ENCODE measurements at regions not wholly inside any gene's neighbourhood (a gene's known extent, or its start where the extent isn't known, plus 50 kb on each side); places are given as distances from the start of the nearest gene placed in this dataset.
"Not testable (repeated sequence)": the region's sequence is repeated elsewhere in the genome, so short reads cannot be mapped to it uniquely, and the experiment has no call there.

DNA sequence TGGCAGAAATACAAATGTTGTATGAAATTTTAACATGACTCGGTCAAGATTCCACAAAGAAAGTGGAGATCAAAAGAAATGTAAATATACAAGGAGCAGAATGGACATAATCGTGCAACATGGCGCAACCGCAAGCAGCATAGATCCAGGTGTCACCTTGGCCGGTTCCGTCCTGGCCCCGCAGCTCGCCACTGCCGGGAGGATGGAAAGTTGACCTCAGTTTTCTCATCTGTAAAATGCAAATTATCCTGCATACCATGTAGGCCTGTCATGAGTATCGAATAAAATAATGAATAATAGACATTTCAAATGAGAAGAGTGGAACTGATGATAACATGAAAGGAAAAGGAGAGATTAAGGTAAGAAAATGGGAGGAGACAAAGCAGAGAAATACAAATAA lies 427.3 kb upstream of the SMIM21 start:
- H3K36me3 Mint-ChIP-seq (ENCODE audit: insufficient read depth in 2 of 2), result no peaks in the 10 kb centered on the region
- DNase-seq, result no peak
- no peak overlapping the region for H3K4me3 Mint-ChIP-seq
- no peaks in the 10 kb centered on the region for H3K9me3 Mint-ChIP-seq
- peaks cover 3% of the 10 kb centered on the region for H3K27me3 Mint-ChIP-seq (ENCODE audit: low read depth)
- no peak overlapping the region for H3K27ac Mint-ChIP-seq
- ATAC-seq (replicated peaks in 1 of 2), result no peak
- H3K4me1 Mint-ChIP-seq (ENCODE audit: low read depth), result no peaks in the 10 kb centered on the region

DNA sequence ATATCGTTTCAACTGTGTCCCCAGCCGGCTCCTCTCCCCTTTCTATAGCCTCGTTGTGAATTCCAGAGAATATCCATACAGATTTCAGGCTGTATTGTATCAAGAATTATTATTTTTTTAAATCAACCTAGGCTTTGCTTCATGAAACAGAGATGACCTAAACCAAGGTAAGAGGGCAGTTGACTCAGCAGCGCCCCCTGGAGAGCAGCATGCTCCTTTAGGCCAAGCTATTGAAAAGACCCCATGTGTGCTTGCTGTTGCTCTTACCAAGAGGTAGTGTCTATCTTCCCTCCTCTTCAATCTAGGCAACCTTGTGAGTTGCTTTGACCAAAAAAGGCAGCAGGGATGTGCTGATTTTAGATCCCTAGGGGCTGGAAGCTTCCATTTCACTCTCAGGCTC lies 426.7 kb upstream of the SMIM21 start:
- H3K36me3 Mint-ChIP-seq (ENCODE audit: insufficient read depth in 2 of 2), result no peaks in the 10 kb centered on the region
- no peaks in the 10 kb centered on the region for H3K27me3 Mint-ChIP-seq (ENCODE audit: low read depth)
- DNase-seq (peak; percentile 6 to 23), ATAC-seq (replicated peaks in 1 of 2) (no peak)
- no peak overlapping the region for H3K27ac Mint-ChIP-seq
- no peaks in the 10 kb centered on the region for H3K9me3 Mint-ChIP-seq
- no peaks in the 10 kb centered on the region for H3K4me1 Mint-ChIP-seq (ENCODE audit: low read depth)
- H3K4me3 Mint-ChIP-seq, result no peak overlapping the region

DNA sequence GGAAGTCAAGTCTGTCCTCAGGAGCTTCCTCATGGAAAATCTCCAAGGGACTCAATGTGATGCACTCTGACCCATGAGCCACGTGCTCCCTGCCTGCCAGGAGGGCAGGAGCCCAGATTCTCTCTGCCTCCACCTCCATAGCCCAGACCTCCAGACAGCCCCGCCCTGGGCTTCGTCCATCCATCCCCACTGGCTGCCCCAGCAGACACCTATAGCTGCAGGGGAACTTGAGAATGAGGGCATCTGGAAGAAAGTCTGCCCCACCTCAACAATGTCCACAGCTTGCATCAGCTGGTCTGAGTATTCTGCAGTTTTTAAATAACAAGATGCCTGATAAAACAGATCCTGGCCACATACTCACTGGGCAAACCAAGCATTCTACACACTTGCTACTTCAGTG lies 418.8 kb upstream of the SMIM21 start:
- H3K4me1 Mint-ChIP-seq (ENCODE audit: low read depth), result no peaks in the 10 kb centered on the region
- peaks cover 0 to 3% of the 10 kb centered on the region in 2 donors for H3K36me3 Mint-ChIP-seq (ENCODE audit: insufficient read depth in 2 of 2)
- no peak overlapping the region for H3K4me3 Mint-ChIP-seq
- ATAC-seq (replicated peaks in 1 of 2), result no peak
- H3K27me3 Mint-ChIP-seq (ENCODE audit: low read depth), result peaks cover 10% of the 10 kb centered on the region
- DNase-seq, result no peak
- H3K27ac Mint-ChIP-seq, result peak overlapping the region; percentile 19
- H3K9me3 Mint-ChIP-seq, result peaks cover 0 to 2% of the 10 kb centered on the region in 2 donors

DNA sequence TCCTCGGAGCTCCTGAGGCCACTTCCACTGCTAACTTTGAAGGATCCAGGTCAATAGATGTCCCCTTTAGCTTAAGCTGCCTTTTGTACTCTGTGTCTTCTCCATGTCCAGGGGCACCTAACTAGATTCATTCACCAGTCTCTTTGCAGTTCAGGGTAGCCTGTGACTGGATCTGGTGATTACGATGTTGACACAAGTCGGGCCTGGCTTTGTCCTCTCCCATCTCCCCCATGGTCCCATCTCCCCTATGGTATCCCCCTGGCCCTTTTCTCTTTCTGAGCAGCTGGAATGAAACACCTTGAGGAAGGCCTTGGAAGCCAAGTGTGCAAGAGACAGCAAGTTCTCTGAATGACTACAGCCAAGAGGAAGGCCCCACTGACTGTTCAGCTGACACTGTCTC lies 417.9 kb upstream of the SMIM21 start:
- Mint-ChIP-seq H3K4me3 (no peak overlapping the region), H3K4me1 (ENCODE audit: low read depth) (no peaks in the 10 kb centered on the region), H3K27ac (no peak overlapping the region), H3K9me3 (peaks cover 0 to 2% of the 10 kb centered on the region in 2 donors), H3K36me3 (ENCODE audit: insufficient read depth in 2 of 2) (peaks cover 0 to 3% of the 10 kb centered on the region in 2 donors), H3K27me3 (ENCODE audit: low read depth) (peaks cover 10% of the 10 kb centered on the region)
- ATAC-seq (replicated peaks in 1 of 2), result no peak
- no peak for DNase-seq

DNA sequence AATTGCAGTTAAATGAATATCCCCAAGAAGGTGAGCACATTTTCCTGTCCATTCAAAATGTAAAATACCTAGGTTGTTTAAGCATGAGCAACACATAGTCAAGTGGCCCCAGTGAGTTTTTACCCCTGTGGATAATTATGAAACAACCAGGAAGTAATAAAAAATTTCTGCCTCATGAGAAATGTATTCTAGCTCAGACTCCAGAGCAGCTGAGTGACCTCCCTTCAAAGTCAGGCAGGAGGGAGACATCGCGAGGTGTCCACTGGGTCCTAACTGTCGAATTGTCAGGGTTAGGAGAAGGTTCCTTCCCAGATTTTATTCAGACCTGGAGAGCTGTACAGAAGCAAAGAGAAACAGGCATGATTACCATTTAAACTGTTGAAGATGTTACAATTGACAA lies 416.6 kb upstream of the SMIM21 start:
- H3K36me3 Mint-ChIP-seq (ENCODE audit: insufficient read depth in 2 of 2), result peaks cover 0 to 3% of the 10 kb centered on the region in 2 donors
- H3K27ac Mint-ChIP-seq, result no peak overlapping the region
- no peaks in the 10 kb centered on the region for H3K4me1 Mint-ChIP-seq (ENCODE audit: low read depth)
- no peak for DNase-seq
- H3K9me3 Mint-ChIP-seq, result peaks cover 0 to 2% of the 10 kb centered on the region in 2 donors
- no peak overlapping the region for H3K4me3 Mint-ChIP-seq
- peaks cover 10% of the 10 kb centered on the region for H3K27me3 Mint-ChIP-seq (ENCODE audit: low read depth)
- ATAC-seq (replicated peaks in 1 of 2), result no peak

DNA sequence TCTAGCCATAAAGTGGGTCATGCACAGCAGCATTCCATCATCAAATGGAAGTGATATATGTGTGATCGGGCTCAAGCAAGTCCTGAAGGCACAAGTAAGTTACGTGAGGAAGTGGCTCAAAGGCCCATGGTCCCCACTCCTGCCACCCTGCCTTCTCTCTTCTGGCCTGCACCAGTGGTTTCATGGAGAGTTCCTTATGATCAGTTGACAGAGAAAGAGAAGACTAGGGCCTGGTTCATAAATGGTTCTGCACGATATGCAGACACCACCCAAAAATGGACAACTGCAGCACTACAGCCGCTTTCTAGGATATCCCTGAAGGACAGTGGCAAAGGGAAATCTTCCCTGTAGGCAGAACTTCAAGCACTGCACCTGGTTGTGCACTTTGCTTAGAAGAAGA lies 412.6 kb upstream of the SMIM21 start:
- no peak for ATAC-seq (replicated peaks in 1 of 2)

DNA sequence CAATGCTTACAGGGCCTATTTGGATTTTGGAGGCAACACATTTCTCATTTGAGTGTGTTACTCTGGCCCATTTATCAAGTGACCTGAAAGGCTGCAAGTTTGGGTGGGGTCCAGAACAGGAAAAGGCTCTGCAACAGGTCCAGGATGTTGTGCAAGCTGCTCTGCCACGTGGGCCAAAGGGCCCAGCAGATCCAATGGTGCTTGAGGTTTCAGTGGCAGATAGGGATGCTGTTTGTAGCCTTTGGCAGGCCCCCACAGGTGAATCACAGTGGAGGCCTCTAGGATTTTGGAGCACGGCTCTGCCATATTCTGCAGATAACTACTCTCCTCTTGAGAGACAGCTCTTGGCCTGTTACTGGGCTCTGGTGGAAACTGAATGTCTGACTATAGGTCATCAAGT lies 412.2 kb upstream of the SMIM21 start:
- H3K9me3 Mint-ChIP-seq; H3K4me3 Mint-ChIP-seq; H3K36me3 Mint-ChIP-seq (ENCODE audit: insufficient read depth in 2 of 2); H3K27ac Mint-ChIP-seq; DNase-seq; H3K4me1 Mint-ChIP-seq (ENCODE audit: low read depth); ATAC-seq (replicated peaks in 1 of 2): not testable (repeated sequence)
- H3K27me3 Mint-ChIP-seq (ENCODE audit: low read depth), result peaks cover 16% of the 10 kb centered on the region

More for the DNA sequence above, 412.6 kb upstream of the SMIM21 start:
- Mint-ChIP-seq H3K27ac (no peak overlapping the region), H3K4me1 (ENCODE audit: low read depth) (no peaks in the 10 kb centered on the region), H3K36me3 (ENCODE audit: insufficient read depth in 2 of 2) (no peaks in the 10 kb centered on the region), H3K4me3 (no peak overlapping the region), H3K9me3 (no peaks in the 10 kb centered on the region), H3K27me3 (ENCODE audit: low read depth) (peaks cover 16% of the 10 kb centered on the region)
- DNase-seq, result no peak

DNA sequence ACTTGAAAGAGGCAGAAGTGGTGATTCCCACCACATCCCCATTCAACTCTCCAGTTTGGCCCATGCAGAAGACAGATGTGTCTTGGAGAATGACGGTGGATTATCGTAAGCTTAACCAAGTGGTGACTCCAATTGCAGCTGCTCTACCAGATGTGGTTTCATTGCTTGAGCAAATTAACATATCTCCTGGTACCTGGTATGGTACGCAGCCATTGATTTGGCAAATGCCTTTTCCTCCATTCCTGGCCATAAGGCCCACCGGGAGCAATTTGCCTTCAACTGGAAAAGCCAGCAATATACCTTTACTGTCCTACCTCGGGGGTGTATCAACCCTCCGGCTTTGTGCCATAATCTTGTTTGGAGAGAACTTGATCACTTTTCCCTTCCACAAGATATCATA lies 411.5 kb upstream of the SMIM21 start:
- H3K36me3 Mint-ChIP-seq (ENCODE audit: insufficient read depth in 2 of 2), result no peaks in the 10 kb centered on the region
- DNase-seq, result no peak
- H3K27ac Mint-ChIP-seq, result no peak overlapping the region
- H3K9me3 Mint-ChIP-seq, result no peaks in the 10 kb centered on the region
- H3K4me3 Mint-ChIP-seq, result no peak overlapping the region
- no peaks in the 10 kb centered on the region for H3K4me1 Mint-ChIP-seq (ENCODE audit: low read depth)
- H3K27me3 Mint-ChIP-seq (ENCODE audit: low read depth), result peaks cover 19% of the 10 kb centered on the region
- no peak for ATAC-seq (replicated peaks in 1 of 2)

DNA sequence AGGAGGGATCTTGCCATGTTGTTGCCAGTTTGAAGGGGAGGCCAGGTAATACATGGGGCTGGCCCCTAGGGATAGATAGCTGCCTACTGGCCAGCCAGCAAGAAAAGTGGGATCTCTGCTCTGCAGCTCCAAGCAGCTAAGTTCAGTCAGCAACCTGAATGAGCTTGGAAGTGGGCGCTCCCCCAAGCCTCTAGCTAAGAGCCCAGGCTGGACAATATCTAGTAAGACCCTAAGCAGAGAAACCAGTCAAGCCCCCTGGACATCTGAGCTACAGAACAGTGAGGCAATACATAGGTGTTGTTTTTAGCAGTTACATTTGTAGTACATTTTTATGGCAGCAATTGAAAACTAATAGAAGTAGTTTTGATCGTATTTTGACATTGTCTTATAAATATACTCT lies 409.8 kb upstream of the SMIM21 start:
- no peak for ATAC-seq (replicated peaks in 1 of 2)
- DNase-seq, result no peak
- no peak overlapping the region for H3K27ac Mint-ChIP-seq
- no peak overlapping the region for H3K4me3 Mint-ChIP-seq
- H3K27me3 Mint-ChIP-seq (ENCODE audit: low read depth), result peaks cover 19% of the 10 kb centered on the region
- H3K9me3 Mint-ChIP-seq, result no peaks in the 10 kb centered on the region
- no peaks in the 10 kb centered on the region for H3K4me1 Mint-ChIP-seq (ENCODE audit: low read depth)
- H3K36me3 Mint-ChIP-seq (ENCODE audit: insufficient read depth in 2 of 2), result no peaks in the 10 kb centered on the region

DNA sequence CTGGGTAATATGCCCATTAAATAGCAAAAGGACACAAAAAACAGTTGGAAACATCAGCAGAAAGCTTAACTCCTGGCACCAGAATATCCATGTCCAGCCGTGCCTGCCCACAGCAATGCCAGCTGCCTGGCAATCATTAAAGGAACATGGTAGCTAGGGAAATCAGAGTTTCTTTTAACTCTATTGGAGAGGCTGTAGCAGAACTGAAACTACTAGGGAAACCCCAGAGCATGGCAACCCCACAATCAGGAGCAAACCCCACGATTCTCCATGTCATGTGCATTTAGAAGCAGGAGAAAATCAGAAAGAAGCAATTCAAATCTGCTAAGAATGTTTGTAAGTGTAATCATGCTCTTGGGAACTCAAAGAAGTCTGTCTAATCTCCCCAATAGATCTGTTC lies 409.0 kb upstream of the SMIM21 start:
- ATAC-seq (replicated peaks in 1 of 2) (no peak), DNase-seq (no peak)
- Mint-ChIP-seq H3K4me3 (no peak overlapping the region), H3K27ac (no peak overlapping the region), H3K27me3 (ENCODE audit: low read depth) (peaks cover 19% of the 10 kb centered on the region), H3K36me3 (ENCODE audit: insufficient read depth in 2 of 2) (no peaks in the 10 kb centered on the region), H3K9me3 (no peaks in the 10 kb centered on the region), H3K4me1 (ENCODE audit: low read depth) (no peaks in the 10 kb centered on the region)

DNA sequence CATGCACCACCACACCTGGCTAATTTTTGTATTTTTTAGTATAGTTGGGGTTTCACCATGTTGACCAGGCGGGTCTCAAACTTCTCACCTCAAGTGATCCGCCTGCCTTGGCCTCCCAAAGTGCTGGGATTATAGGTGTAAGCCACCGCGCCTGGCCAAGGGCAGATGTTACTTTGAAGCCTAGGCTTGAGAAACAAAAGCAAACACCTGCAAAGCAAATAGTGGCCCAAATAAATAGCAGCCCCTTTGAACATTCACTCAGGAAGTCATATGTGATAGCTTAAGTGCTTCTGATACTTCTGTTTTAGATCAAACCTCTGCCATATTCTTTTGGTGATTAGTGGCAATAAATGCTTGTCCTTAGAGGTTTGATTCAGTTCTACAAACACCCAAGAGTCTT lies 404.5 kb upstream of the SMIM21 start:
- Mint-ChIP-seq H3K4me1 (ENCODE audit: low read depth) (no peaks in the 10 kb centered on the region), H3K27ac (no peak overlapping the region), H3K36me3 (ENCODE audit: insufficient read depth in 2 of 2) (no peaks in the 10 kb centered on the region), H3K4me3 (no peak overlapping the region), H3K9me3 (no peaks in the 10 kb centered on the region), H3K27me3 (ENCODE audit: low read depth) (peaks cover 26% of the 10 kb centered on the region)
- no peak for DNase-seq
- ATAC-seq (replicated peaks in 1 of 2), result no peak

DNA sequence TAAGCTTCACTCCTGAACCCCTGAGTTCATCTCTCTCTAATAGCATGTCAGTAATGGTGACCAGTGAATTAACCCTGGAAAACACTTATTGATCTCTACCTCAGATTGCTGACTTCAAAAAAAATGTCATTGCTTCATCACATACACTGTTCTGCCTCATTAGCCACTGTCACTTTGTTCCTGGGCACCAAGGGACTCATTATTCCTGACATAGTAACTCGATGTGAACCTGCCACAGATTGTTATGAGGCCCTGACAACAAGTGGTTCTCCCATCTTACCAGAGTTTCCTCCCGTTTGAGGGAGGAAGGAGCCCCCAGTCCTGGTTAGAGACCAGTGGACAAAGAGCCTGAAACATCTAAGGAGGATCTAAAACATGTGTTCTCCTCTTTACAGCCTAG lies 403.3 kb upstream of the SMIM21 start:
- Mint-ChIP-seq H3K9me3 (no peaks in the 10 kb centered on the region), H3K4me3 (no peak overlapping the region), H3K4me1 (ENCODE audit: low read depth) (no peaks in the 10 kb centered on the region), H3K27ac (no peak overlapping the region), H3K36me3 (ENCODE audit: insufficient read depth in 2 of 2) (peaks cover 0 to 1% of the 10 kb centered on the region in 2 donors), H3K27me3 (ENCODE audit: low read depth) (peaks cover 24% of the 10 kb centered on the region)
- DNase-seq (no peak), ATAC-seq (replicated peaks in 1 of 2) (no peak)

DNA sequence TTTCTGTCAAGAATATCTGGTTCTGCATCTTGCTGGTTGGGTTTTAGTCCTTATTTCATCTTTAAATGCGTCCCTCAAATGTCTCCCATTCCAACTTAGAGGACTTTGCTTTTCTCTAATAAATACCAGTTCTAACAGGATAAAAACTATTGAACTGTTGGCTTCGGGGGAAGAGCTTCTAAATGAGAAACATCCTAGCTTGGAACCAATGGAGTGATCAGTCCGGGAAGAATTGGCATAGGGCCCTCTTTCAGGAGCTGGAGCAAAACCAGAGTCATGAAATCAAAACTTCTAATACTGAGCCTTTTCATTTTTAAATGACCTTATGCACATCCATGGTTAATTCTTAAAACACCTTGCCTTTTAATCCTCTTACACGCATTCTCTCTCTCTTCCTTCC lies 401.6 kb upstream of the SMIM21 start:
- ATAC-seq (replicated peaks in 1 of 2) (no peak), DNase-seq (no peak)
- Mint-ChIP-seq H3K9me3 (no peaks in the 10 kb centered on the region), H3K27ac (peak overlapping the region; percentile 36), H3K4me3 (no peak overlapping the region), H3K36me3 (ENCODE audit: insufficient read depth in 2 of 2) (peaks cover 0 to 1% of the 10 kb centered on the region in 2 donors), H3K27me3 (ENCODE audit: low read depth) (peaks cover 12% of the 10 kb centered on the region), H3K4me1 (ENCODE audit: low read depth) (no peaks in the 10 kb centered on the region)

DNA sequence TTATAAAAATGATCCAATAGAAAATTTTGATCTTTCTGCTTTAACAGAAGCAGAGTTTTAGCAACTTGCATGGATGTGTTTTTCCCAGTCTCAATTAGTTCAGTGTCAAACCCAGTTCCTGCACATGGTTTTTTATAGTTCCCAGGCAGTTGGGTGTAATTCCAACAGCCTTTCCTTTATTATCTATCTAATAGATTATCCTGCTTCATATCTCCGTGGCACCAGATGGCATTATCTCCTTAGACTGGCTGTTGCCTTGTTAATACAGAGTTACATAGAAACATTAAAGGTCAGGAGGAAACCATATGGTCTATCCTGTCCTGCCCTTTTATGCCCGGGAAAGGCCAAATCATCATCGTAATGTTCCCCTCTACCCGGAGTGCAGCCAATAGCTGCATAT lies 400.9 kb upstream of the SMIM21 start:
- ATAC-seq (replicated peaks in 1 of 2), result no peak
- Mint-ChIP-seq H3K4me1 (ENCODE audit: low read depth) (no peaks in the 10 kb centered on the region), H3K27me3 (ENCODE audit: low read depth) (peaks cover 12% of the 10 kb centered on the region), H3K4me3 (no peak overlapping the region), H3K36me3 (ENCODE audit: insufficient read depth in 2 of 2) (peaks cover 0 to 1% of the 10 kb centered on the region in 2 donors), H3K27ac (no peak overlapping the region), H3K9me3 (no peaks in the 10 kb centered on the region)
- no peak for DNase-seq
